Keratinocyte (primary cell): ENCODE measurements at regions not wholly inside any gene's neighbourhood (a gene's known extent, or its start where the extent isn't known, plus 50 kb on each side); places are given as distances from the start of the nearest gene placed in this dataset.

ENCODE experiments used
- DNase-seq: peaks from one replicate; pipeline ENCODE4 v3.0.0-alpha.2; 2011; ENCODE audit warnings: low read depth, missing footprints, low spot score
- FAIRE-seq: peaks from 2 replicates; lab custom pipeline; 2011; peaks lifted over from hg19 to GRCh38; lab: Jason Lieb, UNC
- H2AFZ ChIP-seq: 2 replicates; pipeline ENCODE4 v1.6.0; 2012; ENCODE audit warnings: low read length, control low read depth, inconsistent platforms; ENCODE audit not compliant: control insufficient read depth
- H3K27ac ChIP-seq: 2 replicates; pipeline ENCODE4 v1.5.1; 2011; ENCODE audit warnings: low read length; ENCODE audit not compliant: control insufficient read depth, insufficient read depth
- H3K27me3 ChIP-seq: 3 replicates; pipeline ENCODE4 v1.6.0; 2011; ENCODE audit warnings: low read length; ENCODE audit not compliant: control insufficient read depth, insufficient read depth; ENCODE audit errors: extremely low read depth
- H3K36me3 ChIP-seq, 2 experiments: 2 replicates in 1 of 2; 3 replicates in 1 of 2; pipeline ENCODE4 v1.5.1; 2011; ENCODE audit warnings: low read length in 2 of 2, mild to moderate bottlenecking in 1 of 2; ENCODE audit not compliant: control insufficient read depth in 2 of 2, insufficient read depth in 2 of 2; ENCODE audit errors: extremely low read depth in 1 of 2
- H3K4me1 ChIP-seq: 3 replicates; pipeline ENCODE4 v1.5.1; 2011; ENCODE audit warnings: low read length; ENCODE audit not compliant: control insufficient read depth, insufficient read depth; ENCODE audit errors: extremely low read depth
- H3K4me2 ChIP-seq: 3 replicates; pipeline ENCODE4 v1.6.0; 2011; ENCODE audit warnings: low read depth, low read length; ENCODE audit not compliant: control insufficient read depth, insufficient read depth; ENCODE audit errors: extremely low read depth
- H3K4me3 ChIP-seq, 3 experiments: fragments of 200-600 bp in 1 of 3; sonication (generic) in 1 of 3; 2 replicates in 2 of 3; 3 replicates in 1 of 3; pipeline ENCODE4 v1.5.1; 2011 to 2016; ENCODE audit warnings: low read length in 3 of 3, mild to moderate bottlenecking in 3 of 3, control low read depth in 2 of 3, inconsistent platforms in 1 of 3, low read depth in 1 of 3, mixed read lengths in 1 of 3, mixed run types in 1 of 3, moderate library complexity in 1 of 3; ENCODE audit not compliant: control insufficient read depth in 2 of 3, insufficient read depth in 2 of 3; ENCODE audit errors: extremely low read depth in 1 of 3
- H3K79me2 ChIP-seq: 2 replicates; pipeline ENCODE4 v1.6.0; 2012; ENCODE audit warnings: low read length; ENCODE audit not compliant: control insufficient read depth, insufficient read depth
- H3K9ac ChIP-seq: 3 replicates; pipeline ENCODE4 v1.6.0; 2011; ENCODE audit warnings: low read length; ENCODE audit not compliant: control insufficient read depth, insufficient read depth; ENCODE audit errors: extremely low read depth
- H3K9me1 ChIP-seq: 3 replicates; pipeline ENCODE4 v1.6.0; 2011; ENCODE audit warnings: low read length; ENCODE audit not compliant: control insufficient read depth, insufficient read depth; ENCODE audit errors: extremely low read depth
- H3K9me3 ChIP-seq: 2 replicates; pipeline ENCODE4 v1.5.1; 2012; ENCODE audit warnings: low read depth, low read length; ENCODE audit not compliant: control insufficient read depth
- H4K20me1 ChIP-seq: 3 replicates; pipeline ENCODE4 v1.6.0; 2011; ENCODE audit warnings: low read length; ENCODE audit not compliant: control insufficient read depth, insufficient read depth; ENCODE audit errors: extremely low read depth
- CTCF ChIP-seq, 3 experiments: IDR thresholded peaks in 1 of 3; conservative IDR thresholded peaks in 1 of 3; optimal IDR thresholded peaks in 1 of 3; 2 replicates in 2 of 3; 3 replicates in 1 of 3; pipeline versions ENCODE3 to v1.5.1; 2011; ENCODE audit warnings: low read length in 3 of 3, mild to moderate bottlenecking in 3 of 3, moderate library complexity in 2 of 3, control low read depth in 1 of 3, inconsistent platforms in 1 of 3; ENCODE audit not compliant: insufficient read depth in 2 of 3; ENCODE audit errors: extremely low read depth in 1 of 3
- EZH2 ChIP-seq: IDR thresholded peaks from one replicate; pipeline ENCODE4 v1.6.1; 2012; ENCODE audit warnings: inconsistent platforms, mild to moderate bottlenecking, low read length, moderate library complexity
- dilution Hi-C: fragments of 300-500 bp; cut with MboI; formaldehyde crosslinking; loops from one replicate; pipeline ENCODE4 v1.7.0; 2020; ENCODE audit warnings: low sequenced_read_pairs; ENCODE audit not compliant: extremely low pct_ligation_motif_present

- H2AFZ ChIP-seq, result no peak overlapping the region
- H3K79me2 ChIP-seq, result no peaks in the 10 kb centered on the region
- H4K20me1 ChIP-seq, result no peaks in the 10 kb centered on the region
- H3K27ac ChIP-seq, result no peak overlapping the region
- no peak for TF ChIP-seq CTCF (optimal IDR thresholded peaks at IDR 0.05 in 1 of 3, IDR thresholded peaks at IDR 0.05 in 1 of 3, conservative IDR thresholded peaks at IDR 0.05 in 1 of 3; ENCODE audit: extremely low read depth in 1 of 3, insufficient read depth in 2 of 3, low read length in 3 of 3)
- TF ChIP-seq EZH2, result no peak
- dilution Hi-C loops, result no loop called here
- H3K9me3 ChIP-seq, result no peaks in the 10 kb centered on the region
- FAIRE-seq (peak; percentile 32), DNase-seq (no peak)
- H3K4me2 ChIP-seq, result no peak overlapping the region
- no peak overlapping the region for H3K9ac ChIP-seq
- no peaks in the 10 kb centered on the region for H3K36me3 ChIP-seq
- no peaks in the 10 kb centered on the region for H3K9me1 ChIP-seq
- no peaks in the 10 kb centered on the region for H3K4me1 ChIP-seq
- H3K4me3 ChIP-seq, result no peak overlapping the region
- H3K27me3 ChIP-seq, result no peaks in the 10 kb centered on the region
These were observed 62.3 kb upstream of the RIOK2 start for GRCh38 chr5:97245386-97245785.

- no peaks in the 10 kb centered on the region for H3K9me1 ChIP-seq
- H3K4me2 ChIP-seq, result no peak overlapping the region
- TF ChIP-seq EZH2 (no peak), CTCF (optimal IDR thresholded peaks at IDR 0.05 in 1 of 3, IDR thresholded peaks at IDR 0.05 in 1 of 3, conservative IDR thresholded peaks at IDR 0.05 in 1 of 3; ENCODE audit: extremely low read depth in 1 of 3, insufficient read depth in 2 of 3, low read length in 3 of 3) (no peak)
- no peak overlapping the region for H2AFZ ChIP-seq
- H3K9ac ChIP-seq, result no peak overlapping the region
- no peaks in the 10 kb centered on the region for H3K9me3 ChIP-seq
- H4K20me1 ChIP-seq, result no peaks in the 10 kb centered on the region
- H3K4me3 ChIP-seq, result no peak overlapping the region
- no peaks in the 10 kb centered on the region for H3K27me3 ChIP-seq
- H3K79me2 ChIP-seq, result no peaks in the 10 kb centered on the region
- DNase-seq (no peak), FAIRE-seq (no peak)
- H3K36me3 ChIP-seq, result no peaks in the 10 kb centered on the region
- no peak overlapping the region for H3K27ac ChIP-seq
- dilution Hi-C loops, result no loop called here
- H3K4me1 ChIP-seq, result no peaks in the 10 kb centered on the region
These were observed 67.1 kb upstream of the RIOK2 start for GRCh38 chr5:97250113-97250512.
